ENCODE measurements at regions not wholly inside any gene's neighbourhood (a gene's known extent, or its start where the extent isn't known, plus 50 kb on each side); places are given as distances from the start of the nearest gene placed in this dataset.

DNA sequence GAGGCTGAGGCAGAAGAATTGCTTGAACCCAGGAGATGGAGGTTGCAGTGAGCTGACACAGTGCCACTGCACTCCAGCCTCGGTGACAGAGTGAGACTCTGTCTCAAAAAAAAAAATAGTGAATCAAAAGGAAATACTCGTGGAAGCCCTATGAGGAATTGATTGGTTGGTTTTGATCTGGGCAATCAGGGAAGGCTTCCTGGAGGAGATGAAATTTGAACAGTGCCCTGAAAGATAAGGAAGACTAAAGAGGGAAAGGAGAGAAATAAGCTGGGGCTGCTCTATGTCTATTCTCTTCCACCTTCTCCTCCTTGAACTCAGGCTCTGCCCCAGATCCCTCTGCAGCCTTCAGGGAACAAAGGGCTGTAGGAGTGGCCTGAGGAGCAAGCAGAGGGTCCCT is 54.1 kb downstream of the IRF2BPL start:
- DNase-seq (ENCODE audit: low read depth), result no peak

- DNase-seq (ENCODE audit: low read depth), result no peak
Observed at GRCh38 chr14:76971549-76971948, 57.0 kb downstream of the IRF2BPL start.

- no peak for DNase-seq (ENCODE audit: low read depth)
Observed at GRCh38 chr14:76968621-76969063, 59.9 kb downstream of the IRF2BPL start.

GRCh38 chr14:76967788-76968187 is 60.7 kb downstream of the IRF2BPL start:
- no peak for DNase-seq (ENCODE audit: low read depth)

DNA sequence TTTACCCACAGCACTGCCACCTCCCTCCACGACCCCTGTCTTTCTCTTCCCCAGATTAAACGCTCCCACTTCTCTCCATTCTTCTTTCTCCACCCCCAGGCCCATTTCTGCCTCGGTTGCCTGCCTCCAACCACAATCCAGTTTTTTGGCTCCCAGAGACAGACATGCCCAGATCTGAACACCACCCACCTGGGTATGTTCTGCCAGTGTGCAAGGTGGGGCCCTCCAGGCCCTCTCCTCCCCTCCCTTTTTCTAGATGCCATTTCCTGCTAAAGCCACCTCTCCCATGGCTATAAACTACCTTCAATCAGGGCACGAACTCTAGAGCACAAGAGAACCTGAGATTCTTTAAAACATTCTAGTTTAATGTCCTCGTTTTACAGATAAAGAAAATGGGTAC is 63.3 kb downstream of the IRF2BPL start:
- no peak for DNase-seq (ENCODE audit: low read depth)

DNA sequence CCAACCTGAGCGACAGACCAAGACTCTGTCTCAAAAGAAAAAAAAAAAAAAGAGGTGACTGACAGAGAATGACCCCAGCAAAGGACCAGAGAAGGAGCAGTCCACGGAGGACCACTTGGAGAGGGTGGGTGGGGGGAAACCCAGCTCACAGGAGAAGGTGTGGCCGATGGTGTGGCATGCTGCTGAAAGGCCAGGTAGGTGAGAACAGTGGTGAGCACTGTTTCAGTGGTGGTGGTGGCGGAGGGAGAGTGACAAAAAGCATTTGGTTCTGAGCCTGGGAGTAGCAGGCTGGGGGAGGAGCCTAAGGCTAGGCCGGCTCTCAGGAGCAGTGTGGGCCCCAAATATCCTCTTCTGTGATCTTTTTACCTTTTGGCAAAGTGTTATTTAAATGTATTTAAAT is 63.8 kb downstream of the IRF2BPL start:
- DNase-seq (ENCODE audit: low read depth), result no peak

DNA sequence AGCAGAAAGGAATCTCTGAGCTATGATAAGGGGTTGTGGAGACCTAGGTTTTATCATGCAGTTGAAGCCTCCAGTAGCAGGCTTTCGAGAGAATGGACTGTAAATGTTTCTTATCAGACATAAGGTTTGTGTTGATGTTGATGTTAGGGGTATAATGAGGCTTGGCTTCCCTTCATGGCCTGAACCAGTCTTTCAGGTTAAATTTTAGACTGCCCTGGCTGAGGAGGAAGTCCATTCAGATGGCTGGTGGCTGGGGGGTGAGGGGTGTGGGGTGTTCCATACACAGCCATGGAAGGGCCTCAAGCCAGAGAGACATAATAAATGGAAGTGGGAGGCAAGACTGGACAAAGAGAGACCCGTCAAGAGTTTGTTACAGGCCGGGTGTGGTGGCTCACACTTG is 65.1 kb downstream of the IRF2BPL start:
- no peak for DNase-seq (ENCODE audit: low read depth)

GRCh38 chr14:76962303-76962660 is 66.2 kb downstream of the IRF2BPL start:
- no peak for DNase-seq (ENCODE audit: low read depth)

- peak; percentile 99 for DNase-seq (ENCODE audit: low read depth)
Observed at GRCh38 chr14:76961631-76962302, 66.7 kb downstream of the IRF2BPL start.

- peak; percentile 88 for DNase-seq (ENCODE audit: low read depth)
Observed at GRCh38 chr14:76958980-76959710, 69.4 kb downstream of the IRF2BPL start.

DNA sequence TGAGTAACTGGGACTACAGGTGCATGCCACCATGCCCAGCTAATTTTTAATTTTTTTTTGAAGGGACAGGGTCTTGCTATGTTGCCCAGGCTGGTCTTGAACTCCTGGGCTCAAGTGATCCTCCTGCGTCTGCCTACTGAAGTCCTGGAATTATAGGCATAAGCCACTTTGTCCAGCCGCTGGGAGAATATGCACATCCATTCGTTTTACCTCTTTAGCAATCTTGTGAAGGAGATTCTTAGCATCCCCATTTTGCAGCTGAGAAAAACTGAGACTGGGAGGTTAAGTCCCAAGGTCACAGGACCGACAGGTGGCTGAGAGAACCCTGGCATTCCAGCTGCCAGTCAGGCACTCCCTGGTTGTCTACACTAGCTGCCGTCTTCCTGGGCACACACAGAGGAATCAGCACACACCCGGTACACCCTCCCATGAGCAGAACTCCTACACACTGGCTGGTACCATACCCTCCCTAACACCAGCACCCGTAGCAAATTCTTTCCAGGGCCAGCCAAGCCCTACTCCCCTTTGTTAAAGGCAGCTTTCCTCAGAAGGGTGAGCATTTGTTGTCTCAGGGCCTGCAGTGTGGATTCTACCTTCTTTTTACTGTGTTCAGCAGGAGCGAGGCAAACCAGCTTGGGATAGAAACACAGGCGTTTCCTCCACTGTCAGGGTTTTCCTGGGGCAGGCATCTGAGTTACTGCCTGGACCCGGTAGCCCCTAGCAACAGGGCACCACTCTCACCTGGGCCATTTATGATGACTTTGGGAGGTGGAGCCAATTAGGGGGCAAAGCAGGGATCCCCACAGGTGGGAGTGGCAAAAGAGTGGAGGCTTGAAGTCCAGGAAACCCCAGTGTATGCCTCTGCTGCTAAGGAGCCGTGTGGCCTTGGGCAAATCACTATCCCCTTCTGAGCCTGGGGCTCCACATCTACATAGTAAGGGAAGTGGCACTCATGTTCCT is 70.2 kb downstream of the IRF2BPL start:
- no peak for DNase-seq (ENCODE audit: low read depth)

DNA sequence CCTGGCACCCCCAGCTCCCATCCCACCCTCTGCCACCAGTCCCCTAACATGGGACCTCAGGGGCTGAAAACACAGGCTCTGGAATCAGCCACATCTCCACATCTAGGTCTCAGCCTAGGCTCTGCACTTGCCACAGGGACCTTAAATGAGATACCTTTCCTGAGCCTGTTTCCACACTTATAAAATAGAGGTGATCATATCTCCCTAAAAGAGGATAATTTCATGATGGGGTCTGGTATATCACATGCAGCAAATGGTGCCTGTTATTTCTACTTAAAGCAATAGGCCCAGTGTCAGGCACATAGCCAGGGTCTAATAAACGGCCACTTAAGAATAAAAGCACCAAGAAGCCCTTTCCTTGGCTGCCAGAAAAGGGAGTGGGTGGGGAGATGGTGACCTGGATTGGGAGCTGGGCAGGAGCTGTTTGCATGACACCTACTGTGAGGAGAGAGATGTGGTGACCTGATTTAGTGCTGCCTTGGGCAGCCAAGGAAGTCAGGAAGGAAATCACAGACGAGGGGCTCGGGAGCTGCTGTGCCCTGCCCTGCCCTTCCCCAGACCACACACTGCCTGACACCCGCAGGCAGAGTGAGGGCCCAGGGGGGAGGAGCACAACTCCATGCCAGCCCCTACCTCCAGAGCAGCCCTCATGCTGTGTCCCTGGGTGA is 71.2 kb downstream of the IRF2BPL start:
- DNase-seq (ENCODE audit: low read depth), result no peak

DNA sequence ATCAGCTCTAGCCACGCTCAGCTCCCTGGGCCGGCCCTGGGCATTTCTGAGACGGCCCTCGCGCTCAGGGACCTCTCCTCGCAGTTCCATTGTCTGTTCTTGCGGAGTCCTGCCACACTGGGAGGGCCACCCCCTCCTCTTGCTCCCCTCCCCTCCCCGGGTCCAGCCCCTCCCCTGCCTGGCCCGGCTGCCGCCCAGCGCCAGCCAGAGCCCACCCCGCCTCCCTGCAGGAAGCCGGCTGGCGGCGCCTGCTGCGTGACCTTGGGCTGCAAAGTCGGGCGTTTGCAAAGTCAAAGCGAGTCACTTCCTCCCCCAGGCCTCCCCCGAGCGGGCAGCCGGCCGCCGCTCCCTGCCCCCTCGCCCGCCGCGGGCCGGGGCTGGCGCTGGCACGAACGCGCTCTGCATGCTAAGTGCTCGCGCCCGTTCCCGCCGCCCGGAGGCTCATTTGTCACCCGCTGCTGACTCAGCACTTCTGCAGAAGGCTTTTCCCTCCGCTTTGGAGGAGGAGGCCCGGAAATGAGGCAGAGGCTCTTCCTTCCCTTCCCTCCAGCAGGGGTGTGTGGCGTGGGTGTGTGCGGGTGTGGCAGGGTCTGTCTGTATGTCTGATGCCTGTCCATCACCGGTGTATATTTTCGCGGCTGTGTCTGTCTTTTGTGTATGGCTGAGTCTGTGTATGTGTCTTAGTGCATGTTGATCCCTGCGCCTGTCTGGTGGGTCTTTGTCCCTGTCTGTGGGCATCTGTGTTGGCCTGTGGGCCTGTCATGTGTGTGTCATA is 72.0 kb downstream of the IRF2BPL start:
- peak; percentile 98 for DNase-seq (ENCODE audit: low read depth)

DNA sequence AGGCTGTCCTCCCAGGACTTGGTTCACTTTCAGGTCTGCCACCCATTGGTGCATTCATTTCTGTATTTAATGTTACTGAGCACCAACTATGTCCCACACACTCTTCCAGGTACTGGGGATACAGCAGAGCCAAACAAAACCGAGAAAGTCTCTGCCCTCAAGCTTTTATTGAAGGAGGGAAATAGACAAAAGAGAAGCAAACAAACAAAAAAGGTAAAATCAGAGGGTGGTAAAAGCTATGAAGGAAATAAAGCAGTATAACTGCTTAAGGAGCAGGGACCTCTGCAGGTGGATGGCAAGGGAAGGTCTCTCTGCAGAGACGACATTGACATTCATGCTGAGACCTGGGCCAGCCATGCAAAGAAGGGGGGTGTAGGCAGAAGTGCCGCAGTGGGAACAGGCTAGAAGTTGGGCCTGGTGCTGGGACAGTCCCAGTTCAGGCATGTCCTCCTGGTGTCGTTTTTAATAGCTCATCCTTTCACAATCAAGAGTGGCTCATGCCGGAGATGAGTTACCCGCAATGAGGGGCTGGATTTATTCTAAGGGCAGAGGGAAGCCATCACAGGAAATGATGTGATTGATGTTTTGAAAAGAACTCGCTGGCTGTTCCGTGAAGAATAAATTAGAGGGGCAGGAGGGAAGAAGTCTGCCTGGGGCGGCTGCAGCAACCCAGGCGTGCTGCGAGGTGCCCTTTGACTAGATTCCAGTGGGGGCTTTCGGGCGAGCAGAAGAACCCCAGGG is 72.8 kb downstream of the IRF2BPL start:
- peak; percentile 88 for DNase-seq (ENCODE audit: low read depth)

- no peak for DNase-seq (ENCODE audit: low read depth)
Observed at GRCh38 chr14:76954394-76955190, 73.9 kb downstream of the IRF2BPL start.

DNA sequence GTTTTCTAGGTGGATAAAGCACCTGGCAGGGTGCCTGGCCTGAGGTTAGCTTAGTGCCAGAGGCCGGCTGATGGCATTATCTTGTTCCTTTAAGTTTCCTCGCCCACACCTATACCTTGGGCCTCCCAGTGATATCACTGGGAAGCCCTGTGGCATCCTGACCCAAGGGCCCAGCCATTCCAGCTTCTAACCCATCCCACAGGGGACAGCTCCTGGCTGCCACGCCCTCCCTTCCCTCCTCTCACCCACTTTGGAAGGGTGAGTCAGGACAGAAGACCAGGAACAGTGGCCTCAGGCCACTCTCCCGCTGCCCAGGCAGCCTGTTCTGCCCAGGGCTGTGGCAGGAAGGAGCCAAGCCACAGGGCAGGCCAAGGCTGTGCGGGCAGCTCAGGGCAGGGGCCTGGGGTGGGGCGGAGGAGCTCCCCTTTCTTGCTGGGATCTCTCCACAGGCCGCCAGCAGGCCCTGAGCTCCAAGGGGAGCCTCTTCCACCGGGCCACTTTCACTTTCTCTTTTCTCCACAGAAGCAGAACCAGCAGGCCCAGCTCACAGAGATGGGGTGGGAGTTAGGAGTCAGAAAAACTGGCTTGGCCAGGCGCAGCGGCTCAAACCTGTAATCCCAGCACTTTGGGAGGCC is 75.1 kb downstream of the IRF2BPL start:
- DNase-seq (ENCODE audit: low read depth), result peak; percentile 90

- DNase-seq (ENCODE audit: low read depth), result no peak
Observed at GRCh38 chr14:76951166-76951565, 77.3 kb downstream of the IRF2BPL start.

DNA sequence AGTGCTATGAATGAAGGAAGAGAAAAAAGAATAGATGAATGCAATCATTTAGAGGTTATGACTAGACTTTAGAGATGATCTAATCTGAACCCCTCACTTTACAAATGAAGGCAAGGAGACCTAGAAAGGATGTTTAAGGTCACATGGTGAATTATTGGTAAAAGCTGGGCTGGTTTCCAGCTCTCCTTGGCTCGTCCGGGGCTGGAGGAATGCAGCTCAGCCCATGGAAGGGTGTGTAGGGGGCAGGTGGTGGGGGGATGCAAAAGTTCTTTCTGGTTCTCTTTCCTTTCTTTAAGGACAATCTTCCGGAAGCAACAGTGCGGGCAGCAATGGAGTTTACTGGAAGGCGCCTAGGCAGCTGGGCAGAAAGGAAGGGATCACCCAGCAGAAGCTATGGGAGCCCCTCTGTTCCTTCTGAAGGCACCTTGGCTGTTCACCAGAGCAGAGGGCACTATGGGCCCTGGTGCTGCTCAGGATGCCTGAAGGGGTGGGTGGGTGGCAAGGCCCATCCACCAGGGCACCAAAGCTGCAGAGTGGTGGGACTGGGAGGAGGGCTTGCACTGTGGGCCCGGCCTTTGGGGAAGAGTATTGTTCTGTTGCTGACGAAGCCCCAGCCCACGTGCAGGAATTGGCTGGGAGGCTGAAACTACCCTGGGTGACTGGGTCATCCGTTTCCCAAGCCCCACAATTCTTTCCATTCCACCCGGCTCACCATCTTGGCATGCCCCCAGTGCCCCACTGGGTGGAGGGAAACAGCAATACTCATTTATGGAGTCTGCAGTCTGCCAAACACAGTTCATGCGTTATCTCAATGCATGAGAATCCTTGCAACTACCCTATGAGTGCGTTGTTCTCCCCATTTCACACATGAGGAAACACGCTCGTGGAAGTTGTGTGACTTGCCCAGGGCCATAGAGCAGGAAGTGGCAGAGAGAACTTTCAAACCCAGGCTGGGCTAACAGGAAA is 78.2 kb downstream of the IRF2BPL start:
- DNase-seq (ENCODE audit: low read depth), result peak; percentile 42

All from ELR (cell line).